ENCODE measurements at regions not wholly inside any gene's neighbourhood (a gene's known extent, or its start where the extent isn't known, plus 50 kb on each side); places are given as distances from the start of the nearest gene placed in this dataset.
"Not testable (repeated sequence)": the region's sequence is repeated elsewhere in the genome, so short reads cannot be mapped to it uniquely, and the experiment has no call there.

DNA sequence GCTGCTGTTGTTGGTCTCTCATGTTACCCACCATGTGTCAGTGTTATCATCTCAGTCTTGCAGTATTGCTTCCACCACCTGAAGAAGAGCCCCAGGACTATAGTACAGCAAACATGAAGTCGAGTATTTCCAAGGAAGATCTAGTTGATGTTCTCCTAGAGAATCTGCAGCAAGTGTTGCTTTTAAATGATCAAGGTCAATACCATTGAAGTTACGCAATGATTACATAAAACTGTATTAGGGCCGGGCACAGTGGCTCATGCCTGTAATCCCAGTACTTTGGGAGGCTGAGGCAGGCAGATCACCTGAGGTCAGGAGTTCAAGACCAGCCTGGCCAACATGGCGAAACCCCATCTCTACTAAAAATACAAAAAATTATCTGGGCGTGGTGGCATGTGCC lies 173.9 kb downstream of the TJP1 start:
- not testable (repeated sequence) for DNase-seq

GRCh38 chr15:29645841-29646240 lies 176.4 kb downstream of the TJP1 start:
- no peak for DNase-seq

DNA sequence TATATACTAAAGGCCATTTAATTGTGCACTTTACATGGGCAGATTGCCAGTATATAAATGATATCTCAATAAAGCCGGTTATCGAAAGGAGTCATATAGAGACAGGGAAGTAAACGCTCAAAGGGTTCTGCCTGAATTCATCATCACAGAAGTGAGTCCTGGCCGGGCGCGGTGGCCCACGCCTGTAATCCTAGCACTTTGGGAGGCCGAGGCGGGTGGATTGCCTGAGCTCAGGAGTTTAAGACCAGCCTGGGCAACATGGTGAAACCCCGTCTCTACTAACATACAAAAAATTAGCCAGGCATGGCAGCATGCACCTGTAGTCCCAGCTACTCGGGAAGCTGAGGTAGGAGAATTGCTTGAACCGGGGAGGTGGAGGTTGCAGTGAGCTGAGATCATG lies 177.9 kb downstream of the TJP1 start:
- DNase-seq: not testable (repeated sequence)

DNA sequence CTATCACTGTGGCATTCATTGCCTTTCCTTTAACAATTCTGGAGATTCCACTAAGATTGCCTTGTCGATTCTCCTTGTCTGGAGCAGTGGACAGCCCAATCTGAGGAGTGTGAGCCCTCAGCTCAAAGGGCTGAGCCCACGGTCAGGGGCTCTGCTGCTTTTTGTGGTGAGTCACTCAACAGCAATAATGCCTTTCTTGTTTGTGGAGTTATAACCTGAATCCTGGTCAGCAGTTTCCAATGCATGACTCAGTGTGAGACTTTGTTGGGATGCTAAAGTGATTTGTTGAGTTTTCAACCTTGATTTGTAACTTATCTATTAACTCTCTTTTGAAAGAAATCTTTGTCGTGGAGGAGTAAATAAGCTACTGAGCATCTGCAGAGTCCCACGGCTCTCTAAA lies 183.5 kb downstream of the TJP1 start:
- DNase-seq: no peak

DNA sequence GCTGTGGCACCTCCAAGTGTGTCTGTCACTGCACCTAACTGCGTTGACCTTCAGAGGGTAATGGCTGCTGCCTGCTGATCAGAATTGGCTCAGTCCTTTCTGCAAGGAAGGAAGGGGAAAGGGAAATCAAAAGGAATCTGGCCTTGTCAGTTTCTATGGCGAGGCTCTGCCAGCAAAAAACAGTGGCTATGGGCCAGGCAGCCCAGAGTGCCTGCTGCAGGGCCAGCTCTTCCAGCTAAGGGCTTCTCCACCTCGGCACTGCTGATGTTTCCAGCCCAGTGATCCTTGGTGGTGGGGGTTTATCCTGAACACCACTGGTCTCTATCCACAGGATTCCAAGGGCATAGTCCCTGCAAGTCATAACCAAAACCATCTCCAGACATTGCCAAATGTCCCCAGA lies 184.3 kb downstream of the TJP1 start:
- no peak for DNase-seq

DNA sequence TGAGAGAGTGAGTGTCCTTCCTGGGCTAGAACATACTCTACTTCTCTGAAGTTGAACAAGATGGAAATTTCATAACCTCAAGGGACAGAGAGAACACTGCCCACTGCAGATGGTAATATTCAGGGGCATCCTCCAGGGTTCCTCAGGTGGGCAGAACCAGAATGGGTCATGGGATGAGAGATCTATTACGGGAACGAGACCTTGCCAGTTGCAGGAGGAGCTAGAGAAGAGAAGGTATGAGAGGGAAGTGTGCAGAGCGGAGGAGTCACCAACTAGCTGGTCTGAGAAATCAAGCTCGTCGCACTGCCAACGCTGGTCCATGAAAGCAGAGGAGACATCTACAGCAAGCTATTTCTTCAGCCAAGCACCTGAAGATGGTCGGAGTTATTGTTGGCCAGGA lies 184.7 kb downstream of the TJP1 start:
- DNase-seq: no peak

- DNase-seq: no peak
Measured at GRCh38 chr15:29636921-29637320, 185.3 kb downstream of the TJP1 start.

GRCh38 chr15:29636140-29636539 lies 186.1 kb downstream of the TJP1 start:
- no peak for DNase-seq

DNA sequence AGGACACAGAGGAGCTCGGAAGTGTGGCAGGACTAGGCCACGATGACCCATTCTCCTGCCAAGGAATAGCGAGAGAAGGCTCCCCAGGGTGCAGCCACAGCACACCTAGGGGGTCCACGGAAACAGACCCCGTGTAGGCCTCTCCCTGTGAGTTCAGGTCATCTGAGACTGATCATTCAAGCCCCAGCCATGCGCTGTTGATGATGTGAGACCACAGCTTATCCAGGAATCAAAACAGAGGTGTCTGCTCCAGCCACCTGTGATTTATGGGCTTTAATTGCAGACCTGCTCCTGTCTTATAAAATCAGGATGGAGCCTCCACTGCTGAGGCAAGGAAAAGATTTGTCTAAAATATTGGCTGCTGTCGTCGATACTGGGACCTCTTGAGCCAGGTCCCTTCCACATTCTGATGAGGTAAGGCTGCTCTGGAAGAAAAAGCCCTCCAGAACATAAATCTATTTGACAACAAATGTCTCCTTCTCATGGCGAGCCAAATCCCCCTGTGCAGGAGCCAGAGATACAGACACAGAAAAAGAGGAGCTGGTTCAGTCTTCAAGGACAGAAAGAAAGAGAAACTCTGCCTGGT lies 186.7 kb downstream of the TJP1 start:
- DNase-seq: no peak

GRCh38 chr15:29633971-29634370 lies 188.3 kb downstream of the TJP1 start:
- DNase-seq: no peak

DNA sequence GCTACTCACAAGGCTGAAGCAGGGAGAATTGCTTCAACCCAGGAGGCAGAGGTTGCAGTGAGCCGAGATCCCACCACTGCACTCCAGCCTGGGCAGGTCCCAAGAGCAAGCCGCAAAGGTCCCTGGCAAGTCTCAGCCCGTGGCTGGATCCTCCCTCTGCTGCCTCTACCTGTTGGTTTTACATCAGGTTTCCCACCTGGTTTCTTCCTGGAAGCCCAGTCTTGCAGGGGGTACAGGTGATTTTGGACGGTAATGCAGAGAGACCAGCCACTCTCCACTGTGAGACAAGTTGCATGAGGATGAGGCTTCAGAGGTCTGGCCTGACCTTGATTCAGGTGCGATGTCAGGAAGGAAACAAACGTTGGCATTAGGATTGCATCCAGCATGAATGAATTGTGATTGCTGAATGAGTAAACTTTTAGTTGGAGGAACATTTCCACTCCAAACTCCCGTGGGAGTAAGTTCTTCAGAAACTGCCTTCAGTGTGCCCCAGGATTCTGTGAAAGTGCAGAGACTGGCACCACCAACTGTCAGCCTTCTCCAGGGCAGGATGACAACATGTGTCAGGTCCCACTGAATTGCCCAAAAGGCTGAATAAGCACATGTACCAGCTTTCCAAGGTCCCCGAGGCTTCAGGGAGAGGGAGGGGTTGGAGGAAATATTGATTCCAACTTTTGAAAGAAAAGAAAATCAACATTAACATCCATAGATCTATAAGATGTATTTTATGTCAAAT lies 189.4 kb downstream of the TJP1 start:
- DNase-seq: no peak

- no peak for DNase-seq
Measured at GRCh38 chr15:29631076-29632070, 190.9 kb downstream of the TJP1 start.

DNA sequence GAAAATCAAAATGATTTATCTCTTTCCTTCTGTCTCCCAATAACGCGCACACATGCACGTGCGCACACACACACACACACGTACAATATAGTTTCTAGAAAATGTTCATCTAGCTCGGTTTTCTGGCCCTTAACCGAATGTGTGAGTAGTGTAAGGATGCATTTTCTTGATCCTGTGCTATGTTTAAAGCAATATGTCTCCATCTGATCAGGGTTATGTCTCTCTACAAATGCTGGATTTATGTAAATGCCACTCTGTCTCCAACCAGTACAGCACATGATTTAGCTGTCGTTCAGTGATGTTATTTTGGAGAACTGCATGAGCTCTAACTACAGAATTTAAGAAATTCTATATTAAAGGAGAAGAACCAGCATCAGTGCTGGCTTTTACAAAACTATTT lies 198.0 kb downstream of the TJP1 start:
- DNase-seq: no peak

GRCh38 chr15:29623116-29623639 lies 199.1 kb downstream of the TJP1 start:
- no peak for DNase-seq

DNA sequence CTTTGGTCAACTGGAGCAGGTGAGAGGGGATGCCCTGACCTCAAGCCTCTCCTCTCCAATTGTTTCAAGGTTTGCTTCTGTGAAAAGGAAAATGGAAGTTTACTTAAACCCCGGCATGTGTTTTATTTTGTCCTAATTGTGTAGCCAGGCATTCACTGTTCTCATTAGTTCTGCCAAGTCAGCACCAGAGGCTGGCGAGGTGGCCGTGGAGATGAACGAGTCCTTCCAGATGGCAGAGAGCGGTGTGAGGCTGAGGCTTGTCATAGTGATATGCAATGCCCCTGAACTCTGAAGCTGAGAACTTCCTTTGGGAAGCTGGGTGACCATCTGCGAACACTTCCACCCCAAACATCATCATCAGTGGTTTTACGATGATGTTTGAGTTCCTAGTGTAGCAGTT lies 199.6 kb downstream of the TJP1 start:
- DNase-seq: no peak

- DNase-seq: no peak
Measured at GRCh38 chr15:29621616-29622015, 200.7 kb downstream of the TJP1 start.

GRCh38 chr15:29618586-29618985 lies 203.7 kb downstream of the TJP1 start:
- no peak for DNase-seq

DNA sequence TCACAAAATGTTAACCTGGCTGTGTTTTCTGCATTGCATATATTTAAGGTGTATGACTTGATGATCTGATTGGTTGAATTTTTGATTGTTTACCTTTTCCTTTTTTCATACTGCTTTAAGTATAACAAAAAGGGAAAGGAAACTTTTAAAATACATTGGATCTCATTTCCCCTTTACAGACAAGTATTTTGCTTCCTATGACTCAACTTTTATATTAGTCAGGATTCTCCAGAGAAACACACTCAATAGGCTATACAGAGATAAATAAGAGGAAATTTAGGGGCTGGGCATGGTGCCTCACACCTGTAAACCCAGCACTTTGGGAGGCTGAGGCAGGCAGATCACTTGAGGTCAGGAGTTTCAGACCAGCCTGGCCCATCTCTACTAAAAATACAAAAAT lies 205.8 kb downstream of the TJP1 start:
- DNase-seq: no peak

- DNase-seq: no peak
Measured at GRCh38 chr15:29615791-29616190, 206.5 kb downstream of the TJP1 start.

GRCh38 chr15:29613951-29614382 lies 208.3 kb downstream of the TJP1 start:
- DNase-seq: no peak

DNA sequence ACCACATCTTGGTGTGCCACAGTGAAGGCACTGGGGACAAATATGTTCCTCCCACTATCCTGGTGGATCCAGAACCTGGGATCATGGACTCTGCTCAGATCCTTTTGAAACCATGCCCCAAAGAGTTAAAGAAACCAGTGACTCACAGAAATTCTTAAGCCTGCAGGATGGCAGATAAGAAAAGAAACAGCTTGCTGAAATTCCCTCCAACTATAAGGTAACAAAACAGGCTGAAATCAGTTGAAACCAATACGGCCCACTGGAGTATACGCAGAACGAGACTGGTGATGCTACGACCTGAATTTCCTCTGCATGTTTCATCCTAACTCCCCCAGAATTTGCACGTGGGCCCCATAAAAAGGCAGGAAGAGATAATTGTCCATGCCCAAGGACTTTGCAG lies 209.6 kb downstream of the TJP1 start:
- no peak for DNase-seq

GRCh38 chr15:29612096-29612495 lies 210.2 kb downstream of the TJP1 start:
- DNase-seq: no peak

- DNase-seq: no peak
Measured at GRCh38 chr15:29611057-29611456, 211.2 kb downstream of the TJP1 start.

All from stimulated activated CD8-positive, alpha-beta memory T cell treated with anti-CD3 and anti-CD28 coated beads, Interleukin-4, amount 100 ng/mL, for 48 hours (primary cell).